SK-N-SH (cell line): ENCODE measurements at regions not wholly inside any gene's neighbourhood (a gene's known extent, or its start where the extent isn't known, plus 50 kb on each side); places are given as distances from the start of the nearest gene placed in this dataset.

Experiments used
- EZH2phosphoT487 ChIP-seq: fragments of 200-600 bp; sonication (generic); IDR thresholded peaks from 2 replicates; pipeline ENCODE4 v1.6.1; 2017; ENCODE audit warnings: low read depth, mixed run types, mild to moderate bottlenecking, antibody characterized with exemption, moderate library complexity, borderline replicate concordance
- GATA2 ChIP-seq: sonication (generic); formaldehyde crosslinking; IDR thresholded peaks from 2 replicates; pipeline ENCODE4 v1.5.0; 2020; ENCODE audit warnings: mild to moderate bottlenecking, missing genetic modification reagents
- MAX ChIP-seq: IDR thresholded peaks from 2 replicates; pipeline ENCODE4 v1.4.0; 2012; ENCODE audit warnings: low read depth
- RAD21 ChIP-seq: IDR thresholded peaks from 2 replicates; pipeline ENCODE4 v1.6.1; 2012; ENCODE audit warnings: mild to moderate bottlenecking, low read length
- REST ChIP-seq: IDR thresholded peaks from 2 replicates; pipeline ENCODE4 v1.6.1; 2012; ENCODE audit warnings: mild to moderate bottlenecking, low read depth, low read length, moderate library complexity
- SIN3A ChIP-seq: IDR thresholded peaks from 2 replicates; pipeline ENCODE4 v1.6.1; 2012; ENCODE audit warnings: low read depth, mild to moderate bottlenecking, low read length, moderate library complexity, borderline replicate concordance
- SMC3 ChIP-seq: IDR thresholded peaks from 2 replicates; pipeline ENCODE4 v1.6.1; 2012; ENCODE audit warnings: low read depth, low read length, improper control_type of control experiment
- TAF1 ChIP-seq: IDR thresholded peaks from 2 replicates; pipeline ENCODE4 v1.6.1; 2012; ENCODE audit warnings: low read depth, mild to moderate bottlenecking, low read length, moderate library complexity, borderline replicate concordance
- TCF12 ChIP-seq: IDR thresholded peaks from 2 replicates; pipeline ENCODE4 v1.4.0; 2012
- TEAD4 ChIP-seq: IDR thresholded peaks from 2 replicates; pipeline ENCODE4 v1.4.0; 2012; ENCODE audit warnings: mild to moderate bottlenecking, borderline replicate concordance; ENCODE audit not compliant: insufficient read depth
- TF ChIP-seq, protein P1 (sequence below): fragments of 200-600 bp; sonication (generic); IDR thresholded peaks from 2 replicates; pipeline ENCODE4 v1.6.1; 2017; ENCODE audit warnings: antibody characterized with exemption, mild to moderate bottlenecking, moderate library complexity
- TF ChIP-seq, protein P2 (sequence below): fragments of 150-350 bp; IDR thresholded peaks from 2 replicates; pipeline ENCODE4 v1.6.1; 2017; ENCODE audit warnings: antibody characterized with exemption, low read length, low read depth, borderline replicate concordance

- TF ChIP-seq RAD21 (no peak), MAX (no peak), SMC3 (no peak), REST (no peak), TAF1 (no peak), SIN3A (no peak), EZH2phosphoT487 (no peak), GATA2 (CRISPR knock-in tag) (no peak), TEAD4 (no peak), TCF12 (no peak)
- TF ChIP-seq, protein P1, sequence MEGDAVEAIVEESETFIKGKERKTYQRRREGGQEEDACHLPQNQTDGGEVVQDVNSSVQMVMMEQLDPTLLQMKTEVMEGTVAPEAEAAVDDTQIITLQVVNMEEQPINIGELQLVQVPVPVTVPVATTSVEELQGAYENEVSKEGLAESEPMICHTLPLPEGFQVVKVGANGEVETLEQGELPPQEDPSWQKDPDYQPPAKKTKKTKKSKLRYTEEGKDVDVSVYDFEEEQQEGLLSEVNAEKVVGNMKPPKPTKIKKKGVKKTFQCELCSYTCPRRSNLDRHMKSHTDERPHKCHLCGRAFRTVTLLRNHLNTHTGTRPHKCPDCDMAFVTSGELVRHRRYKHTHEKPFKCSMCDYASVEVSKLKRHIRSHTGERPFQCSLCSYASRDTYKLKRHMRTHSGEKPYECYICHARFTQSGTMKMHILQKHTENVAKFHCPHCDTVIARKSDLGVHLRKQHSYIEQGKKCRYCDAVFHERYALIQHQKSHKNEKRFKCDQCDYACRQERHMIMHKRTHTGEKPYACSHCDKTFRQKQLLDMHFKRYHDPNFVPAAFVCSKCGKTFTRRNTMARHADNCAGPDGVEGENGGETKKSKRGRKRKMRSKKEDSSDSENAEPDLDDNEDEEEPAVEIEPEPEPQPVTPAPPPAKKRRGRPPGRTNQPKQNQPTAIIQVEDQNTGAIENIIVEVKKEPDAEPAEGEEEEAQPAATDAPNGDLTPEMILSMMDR: no peak
- TF ChIP-seq, protein P2, sequence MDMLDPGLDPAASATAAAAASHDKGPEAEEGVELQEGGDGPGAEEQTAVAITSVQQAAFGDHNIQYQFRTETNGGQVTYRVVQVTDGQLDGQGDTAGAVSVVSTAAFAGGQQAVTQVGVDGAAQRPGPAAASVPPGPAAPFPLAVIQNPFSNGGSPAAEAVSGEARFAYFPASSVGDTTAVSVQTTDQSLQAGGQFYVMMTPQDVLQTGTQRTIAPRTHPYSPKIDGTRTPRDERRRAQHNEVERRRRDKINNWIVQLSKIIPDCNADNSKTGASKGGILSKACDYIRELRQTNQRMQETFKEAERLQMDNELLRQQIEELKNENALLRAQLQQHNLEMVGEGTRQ: no peak
These were observed 182.1 kb downstream of the POSTN start for GRCh38 chr13:37416291-37417059.
